NT2/D1 (cell line): ENCODE measurements at regions not wholly inside any gene's neighbourhood (a gene's known extent, or its start where the extent isn't known, plus 50 kb on each side); places are given as distances from the start of the nearest gene placed in this dataset.

Experiments used
- YY1 ChIP-seq: IDR thresholded peaks from 2 replicates; pipeline ENCODE4 v1.6.1; 2011; ENCODE audit not compliant: insufficient read length, insufficient read depth
- ZNF274 ChIP-seq: IDR thresholded peaks from 2 replicates; pipeline ENCODE4 v1.6.1; 2011; ENCODE audit warnings: mild to moderate bottlenecking, low read depth, low read length

GRCh38 chr6:102197211-102197610 is 803.7 kb downstream of the GRIK2 start:
- TF ChIP-seq ZNF274 (no peak), YY1 (no peak)
